HepG2 (cell line): ENCODE measurements at regions not wholly inside any gene's neighbourhood (a gene's known extent, or its start where the extent isn't known, plus 50 kb on each side); places are given as distances from the start of the nearest gene placed in this dataset.

Experiments
- ATAC-seq: fragments of 200-7000 bp; cut with Tn5 transposase; 3 replicates; pipeline ENCODE4 v1.9.1; 2020; ENCODE audit warnings: mild to moderate bottlenecking, moderate library complexity
- BruUV-seq: library from RNA; stranded (reverse); fragments of 400-500 nt; replicated peaks from 2 replicates; lab custom pipeline; 2021; lab: Mats Ljungman, UMichigan
- CTCF ChIA-PET: fragments of 300-600 bp; formaldehyde crosslinking; extraction: SDS; loops from one replicate; lab custom pipeline; 2021; ENCODE audit warnings: low total read pairs, inconsistent platforms, low intra/inter-chr PET ratio; lab: Yijun Ruan, JAX
- POLR2A ChIA-PET: fragments of 350-600 bp; sonication (Branson Sonifier 250); formaldehyde crosslinking; loops from one replicate; lab custom pipeline; 2020; ENCODE audit warnings: antibody characterized with exemption, inconsistent platforms; lab: Yijun Ruan, JAX
- DNase-seq: peaks from one replicate; pipeline ENCODE4 v3.0.0-alpha.2; 2015; ENCODE audit warnings: low spot score
- FAIRE-seq: peaks from 3 replicates; lab custom pipeline; 2011; peaks lifted over from hg19 to GRCh38; lab: Jason Lieb, UNC
- H2AFZ ChIP-seq: one replicate; pipeline ENCODE4 v1.6.1; 2011; ENCODE audit warnings: low read length, inconsistent platforms
- H3K27ac ChIP-seq: fragments of 300-600 bp; 3 replicates; pipeline ENCODE4 v1.8.0; 2011; ENCODE audit warnings: mixed run types, mild to moderate bottlenecking, mixed read lengths, low read length, inconsistent platforms; ENCODE audit not compliant: insufficient read depth; ENCODE audit errors: extremely low read length
- H3K27me3 ChIP-seq, 2 experiments: fragments of 200-600 bp in 1 of 2; 2 replicates in 1 of 2; 3 replicates in 1 of 2; pipeline versions ENCODE4 v1.6.0 to v1.8.0; 2011; ENCODE audit warnings: low read length in 2 of 2, mild to moderate bottlenecking in 2 of 2, moderate library complexity in 2 of 2, inconsistent platforms in 1 of 2; ENCODE audit not compliant: insufficient read depth in 2 of 2, control insufficient read depth in 1 of 2
- H3K36me3 ChIP-seq, 2 experiments: fragments of 200-600 bp in 1 of 2; replicated peaks in 1 of 2; 2 replicates in 1 of 2; 3 replicates in 1 of 2; pipeline versions ENCODE4 v1.5.1 to v1.8.0; 2011; ENCODE audit warnings: low read length in 2 of 2, inconsistent platforms in 1 of 2; ENCODE audit not compliant: insufficient read depth in 2 of 2, control insufficient read depth in 1 of 2
- H3K4me1 ChIP-seq: 2 replicates; pipeline ENCODE4 v1.5.1; 2012; ENCODE audit warnings: low read length, inconsistent platforms; ENCODE audit not compliant: insufficient read depth
- H3K4me2 ChIP-seq: 2 replicates; pipeline ENCODE4 v1.6.0; 2011; ENCODE audit warnings: low read depth, low read length, inconsistent platforms
- H3K4me3 ChIP-seq, 3 experiments: fragments of 200-600 bp in 1 of 3; sonication (generic), shearing (Covaris generic) in 1 of 3; replicated peaks in 1 of 3; 2 replicates each; pipeline ENCODE4 v1.5.1; 2011 to 2016; ENCODE audit warnings: low read length in 3 of 3, inconsistent platforms in 2 of 3, low read depth in 2 of 3, mild to moderate bottlenecking in 2 of 3, control low read depth in 1 of 3, mixed read lengths in 1 of 3; ENCODE audit not compliant: insufficient read depth in 1 of 3
- H3K79me2 ChIP-seq: one replicate; pipeline ENCODE4 v1.6.1; 2011; ENCODE audit warnings: low read length, inconsistent platforms; ENCODE audit not compliant: insufficient read depth
- H3K9ac ChIP-seq: 2 replicates; pipeline ENCODE4 v1.6.0; 2011; ENCODE audit warnings: mild to moderate bottlenecking, low read depth, low read length, inconsistent platforms; ENCODE audit not compliant: insufficient read depth
- H3K9me3 ChIP-seq: 2 replicates; pipeline ENCODE4 v1.5.1; 2012; ENCODE audit warnings: mild to moderate bottlenecking, low read length
- H4K20me1 ChIP-seq: 2 replicates; pipeline ENCODE4 v1.6.0; 2011; ENCODE audit warnings: inconsistent platforms, mild to moderate bottlenecking, low read length, moderate library complexity; ENCODE audit not compliant: insufficient read depth
- ATF1 ChIP-seq: IDR thresholded peaks from 2 replicates; pipeline ENCODE4 v1.6.1; 2016; ENCODE audit warnings: mild to moderate bottlenecking, control low read depth
- ELF1 ChIP-seq: sonication (generic); formaldehyde crosslinking; IDR thresholded peaks from 2 replicates; pipeline ENCODE4 v1.4.0; 2020; ENCODE audit warnings: missing genetic modification reagents
- MTA3 ChIP-seq: sonication (generic); formaldehyde crosslinking; IDR thresholded peaks from 2 replicates; pipeline ENCODE4 v1.4.0; 2020; ENCODE audit warnings: missing genetic modification reagents
- PHF21A ChIP-seq: sonication (generic); formaldehyde crosslinking; IDR thresholded peaks from 2 replicates; pipeline ENCODE4 v1.5.0; 2020; ENCODE audit warnings: mild to moderate bottlenecking, missing genetic modification reagents
- RBM22 ChIP-seq: fragments of 200-400 bp; formaldehyde crosslinking; optimal IDR thresholded peaks from 2 replicates; pipeline ENCODE3; 2017; ENCODE audit warnings: mild to moderate bottlenecking, low read length, moderate library complexity
- RNF219 ChIP-seq: sonication (generic); formaldehyde crosslinking; IDR thresholded peaks from 2 replicates; pipeline ENCODE4 v1.5.0; 2020; ENCODE audit warnings: mild to moderate bottlenecking, missing genetic modification reagents
- SATB2 ChIP-seq: sonication (generic); formaldehyde crosslinking; IDR thresholded peaks from 2 replicates; pipeline ENCODE4 v1.5.0; 2020; ENCODE audit warnings: missing genetic modification reagents
- SNRNP70 ChIP-seq: fragments of 200-400 bp; formaldehyde crosslinking; IDR thresholded peaks from 2 replicates; pipeline ENCODE4 v1.6.1; 2017; ENCODE audit warnings: mild to moderate bottlenecking, low read depth, low read length, moderate library complexity
- SPEN ChIP-seq: sonication (generic); formaldehyde crosslinking; IDR thresholded peaks from 2 replicates; pipeline ENCODE4 v1.5.1; 2020; ENCODE audit warnings: low read depth, mild to moderate bottlenecking, missing genetic modification reagents
- SRSF1 ChIP-seq: fragments of 200-400 bp; formaldehyde crosslinking; optimal IDR thresholded peaks from 2 replicates; pipeline ENCODE3; 2017; ENCODE audit warnings: mild to moderate bottlenecking, low read depth, low read length, moderate library complexity
- TBP ChIP-seq: sonication (generic); formaldehyde crosslinking; IDR thresholded peaks from 2 replicates; pipeline ENCODE4 v1.5.0; 2020; ENCODE audit warnings: missing genetic modification reagents
- ZNF276 ChIP-seq: sonication (generic); formaldehyde crosslinking; IDR thresholded peaks from 2 replicates; pipeline ENCODE4 v1.4.0; 2020; ENCODE audit warnings: mild to moderate bottlenecking, low read depth, missing genetic modification reagents
- ZNF704 ChIP-seq: sonication (generic); formaldehyde crosslinking; IDR thresholded peaks from 2 replicates; pipeline ENCODE4 v1.8.1; 2023; ENCODE audit warnings: mild to moderate bottlenecking, inconsistent platforms, moderate library complexity, missing genetic modification reagents, borderline replicate concordance
- WGBS: methylation state at CpG from one replicate; pipeline ENCODE4 v1.1.6; 2017; ENCODE audit warnings: low lambda C conversion rate; 5-methylcytosine and 5-hydroxymethylcytosine counted together
- in situ Hi-C: cut with HindIII; loops from 2 replicates; pipeline ENCODE4 v1.10.0; 2017; ENCODE audit warnings: low pct_unique_long_range_greater_than_20kb; ENCODE audit not compliant: extremely low pct_ligation_motif_present
- intact Hi-C: fragments of 100-400 bp; cut with micrococcal nuclease; formaldehyde crosslinking; loops from one replicate; pipeline ENCODE4 v1.10.0; 2022; ENCODE audit not compliant: unreplicated experiment
- TF ChIP-seq, protein P1 (sequence below): sonication (generic); formaldehyde crosslinking; IDR thresholded peaks from 2 replicates; pipeline ENCODE4 v1.4.0; 2020; ENCODE audit warnings: missing genetic modification reagents

- DNase-seq (no peak), FAIRE-seq (no peak), ATAC-seq (no peak)
- no peaks in the 10 kb centered on the region for H3K36me3 ChIP-seq
- intact Hi-C loops = no loop called here
- no peak overlapping the region for H3K4me3 ChIP-seq
- no peak overlapping the region for H3K4me2 ChIP-seq
- in situ Hi-C loops = loop anchor here (25.0 kb wide), 1 partner anchor 848 kb away; no protein-coding TSS in a partner anchor
- H3K27ac ChIP-seq = no peak overlapping the region
- no peaks in the 10 kb centered on the region for H3K79me2 ChIP-seq
- H3K4me1 ChIP-seq = peaks cover 11% of the 10 kb centered on the region
- H4K20me1 ChIP-seq = no peaks in the 10 kb centered on the region
- CTCF ChIA-PET = no interaction called here
- POLR2A ChIA-PET = no interaction called here
- 3% methylated on average over 5 of the region's 5 CpGs for WGBS
- no peak overlapping the region for H2AFZ ChIP-seq
- TF ChIP-seq SATB2 (CRISPR knock-in tag) (no peak), PHF21A (no peak), SRSF1 (no peak), SPEN (CRISPR knock-in tag) (no peak), ATF1 (CRISPR knock-in tag) (no peak), MTA3 (no peak), RNF219 (CRISPR knock-in tag) (no peak), TBP (no peak), ZNF276 (CRISPR knock-in tag) (no peak), RBM22 (no peak), SNRNP70 (no peak), ZNF704 (no peak), ELF1 (CRISPR knock-in tag) (no peak)
- TF ChIP-seq, protein P1, sequence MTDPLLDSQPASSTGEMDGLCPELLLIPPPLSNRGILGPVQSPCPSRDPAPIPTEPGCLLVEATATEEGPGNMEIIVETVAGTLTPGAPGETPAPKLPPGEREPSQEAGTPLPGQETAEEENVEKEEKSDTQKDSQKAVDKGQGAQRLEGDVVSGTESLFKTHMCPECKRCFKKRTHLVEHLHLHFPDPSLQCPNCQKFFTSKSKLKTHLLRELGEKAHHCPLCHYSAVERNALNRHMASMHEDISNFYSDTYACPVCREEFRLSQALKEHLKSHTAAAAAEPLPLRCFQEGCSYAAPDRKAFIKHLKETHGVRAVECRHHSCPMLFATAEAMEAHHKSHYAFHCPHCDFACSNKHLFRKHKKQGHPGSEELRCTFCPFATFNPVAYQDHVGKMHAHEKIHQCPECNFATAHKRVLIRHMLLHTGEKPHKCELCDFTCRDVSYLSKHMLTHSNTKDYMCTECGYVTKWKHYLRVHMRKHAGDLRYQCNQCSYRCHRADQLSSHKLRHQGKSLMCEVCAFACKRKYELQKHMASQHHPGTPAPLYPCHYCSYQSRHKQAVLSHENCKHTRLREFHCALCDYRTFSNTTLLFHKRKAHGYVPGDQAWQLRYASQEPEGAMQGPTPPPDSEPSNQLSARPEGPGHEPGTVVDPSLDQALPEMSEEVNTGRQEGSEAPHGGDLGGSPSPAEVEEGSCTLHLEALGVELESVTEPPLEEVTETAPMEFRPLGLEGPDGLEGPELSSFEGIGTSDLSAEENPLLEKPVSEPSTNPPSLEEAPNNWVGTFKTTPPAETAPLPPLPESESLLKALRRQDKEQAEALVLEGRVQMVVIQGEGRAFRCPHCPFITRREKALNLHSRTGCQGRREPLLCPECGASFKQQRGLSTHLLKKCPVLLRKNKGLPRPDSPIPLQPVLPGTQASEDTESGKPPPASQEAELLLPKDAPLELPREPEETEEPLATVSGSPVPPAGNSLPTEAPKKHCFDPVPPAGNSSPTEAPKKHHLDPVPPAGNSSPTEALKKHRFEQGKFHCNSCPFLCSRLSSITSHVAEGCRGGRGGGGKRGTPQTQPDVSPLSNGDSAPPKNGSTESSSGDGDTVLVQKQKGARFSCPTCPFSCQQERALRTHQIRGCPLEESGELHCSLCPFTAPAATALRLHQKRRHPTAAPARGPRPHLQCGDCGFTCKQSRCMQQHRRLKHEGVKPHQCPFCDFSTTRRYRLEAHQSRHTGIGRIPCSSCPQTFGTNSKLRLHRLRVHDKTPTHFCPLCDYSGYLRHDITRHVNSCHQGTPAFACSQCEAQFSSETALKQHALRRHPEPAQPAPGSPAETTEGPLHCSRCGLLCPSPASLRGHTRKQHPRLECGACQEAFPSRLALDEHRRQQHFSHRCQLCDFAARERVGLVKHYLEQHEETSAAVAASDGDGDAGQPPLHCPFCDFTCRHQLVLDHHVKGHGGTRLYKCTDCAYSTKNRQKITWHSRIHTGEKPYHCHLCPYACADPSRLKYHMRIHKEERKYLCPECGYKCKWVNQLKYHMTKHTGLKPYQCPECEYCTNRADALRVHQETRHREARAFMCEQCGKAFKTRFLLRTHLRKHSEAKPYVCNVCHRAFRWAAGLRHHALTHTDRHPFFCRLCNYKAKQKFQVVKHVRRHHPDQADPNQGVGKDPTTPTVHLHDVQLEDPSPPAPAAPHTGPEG (CRISPR knock-in tag) = no peak
- H3K27me3 ChIP-seq = peaks cover 0 to 18% of the 10 kb centered on the region in 2 experiments; a peak in 3 of 5 replicates
- BruUV-seq = no TSS peak
- H3K9ac ChIP-seq = no peak overlapping the region
- no peaks in the 10 kb centered on the region for H3K9me3 ChIP-seq
These were observed 81.0 kb upstream of the ZBED5 start for GRCh38 chr11:10938650-10939387.
